GM21825 (cell line): ENCODE measurements at regions not wholly inside any gene's neighbourhood (a gene's known extent, or its start where the extent isn't known, plus 50 kb on each side); places are given as distances from the start of the nearest gene placed in this dataset.

Source experiments
- ATAC-seq: cut with Tn5 transposase; IDR thresholded peaks from one replicate; pipeline ENCODE4 v1.9.1; 2021; ENCODE audit warnings: mild to moderate bottlenecking, moderate library complexity; ENCODE audit not compliant: unreplicated experiment

- no peak for ATAC-seq
These were observed 378.5 kb upstream of the SEMA6D start for GRCh38 chr15:47338771-47339170.

- no peak for ATAC-seq
These were observed 377.3 kb upstream of the SEMA6D start for GRCh38 chr15:47339800-47340570.

GRCh38 chr15:47340571-47340920 is 376.8 kb upstream of the SEMA6D start:
- ATAC-seq: no peak

GRCh38 chr15:47349179-47349578 is 368.1 kb upstream of the SEMA6D start:
- ATAC-seq: no peak

GRCh38 chr15:47351501-47351900 is 365.8 kb upstream of the SEMA6D start:
- no peak for ATAC-seq

GRCh38 chr15:47352217-47352616 is 365.1 kb upstream of the SEMA6D start:
- no peak for ATAC-seq

GRCh38 chr15:47355759-47356158 is 361.5 kb upstream of the SEMA6D start:
- no peak for ATAC-seq

GRCh38 chr15:47356297-47356696 is 361.0 kb upstream of the SEMA6D start:
- ATAC-seq: no peak

GRCh38 chr15:47358876-47359275 is 358.4 kb upstream of the SEMA6D start:
- no peak for ATAC-seq

- no peak for ATAC-seq
These were observed 357.0 kb upstream of the SEMA6D start for GRCh38 chr15:47360305-47360704.

- ATAC-seq: no peak
These were observed 355.0 kb upstream of the SEMA6D start for GRCh38 chr15:47362118-47362905.

- ATAC-seq: no peak
These were observed 353.7 kb upstream of the SEMA6D start for GRCh38 chr15:47363653-47364052.

GRCh38 chr15:47364230-47365141 is 352.8 kb upstream of the SEMA6D start:
- ATAC-seq: no peak

GRCh38 chr15:47366884-47367283 is 350.4 kb upstream of the SEMA6D start:
- no peak for ATAC-seq

GRCh38 chr15:47367726-47368390 is 349.4 kb upstream of the SEMA6D start:
- no peak for ATAC-seq

- ATAC-seq: no peak
These were observed 345.4 kb upstream of the SEMA6D start for GRCh38 chr15:47371939-47372338.

GRCh38 chr15:47374222-47374621 is 343.1 kb upstream of the SEMA6D start:
- ATAC-seq: no peak

GRCh38 chr15:47376190-47376589 is 341.1 kb upstream of the SEMA6D start:
- no peak for ATAC-seq

- no peak for ATAC-seq
These were observed 339.8 kb upstream of the SEMA6D start for GRCh38 chr15:47377465-47377864.

GRCh38 chr15:47378527-47378926 is 338.8 kb upstream of the SEMA6D start:
- ATAC-seq: no peak

GRCh38 chr15:47383102-47383501 is 334.2 kb upstream of the SEMA6D start:
- no peak for ATAC-seq
